ENCODE measurements at regions not wholly inside any gene's neighbourhood (a gene's known extent, or its start where the extent isn't known, plus 50 kb on each side); places are given as distances from the start of the nearest gene placed in this dataset.
"Not testable (repeated sequence)": the region's sequence is repeated elsewhere in the genome, so short reads cannot be mapped to it uniquely, and the experiment has no call there.

DNA sequence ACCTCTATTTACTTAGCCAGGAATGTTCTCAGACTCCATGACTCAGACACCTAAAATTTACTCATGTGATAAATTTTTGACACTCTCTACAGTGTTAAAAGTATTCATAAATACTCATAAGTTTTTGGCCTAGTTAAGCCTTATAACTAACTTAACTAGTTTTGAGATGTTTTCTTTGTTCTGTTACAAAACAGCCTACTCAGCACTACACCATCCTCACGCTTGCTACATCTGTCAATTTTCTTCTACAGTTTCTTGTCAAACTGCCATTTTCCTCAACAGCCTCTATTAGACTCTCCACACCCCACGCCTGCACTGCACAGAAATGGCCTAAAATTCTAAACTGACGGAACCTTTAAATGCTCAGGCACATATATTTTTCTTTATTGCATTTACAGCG lies 195.5 kb downstream of the ANXA1 start:
- DNase-seq: no peak

DNA sequence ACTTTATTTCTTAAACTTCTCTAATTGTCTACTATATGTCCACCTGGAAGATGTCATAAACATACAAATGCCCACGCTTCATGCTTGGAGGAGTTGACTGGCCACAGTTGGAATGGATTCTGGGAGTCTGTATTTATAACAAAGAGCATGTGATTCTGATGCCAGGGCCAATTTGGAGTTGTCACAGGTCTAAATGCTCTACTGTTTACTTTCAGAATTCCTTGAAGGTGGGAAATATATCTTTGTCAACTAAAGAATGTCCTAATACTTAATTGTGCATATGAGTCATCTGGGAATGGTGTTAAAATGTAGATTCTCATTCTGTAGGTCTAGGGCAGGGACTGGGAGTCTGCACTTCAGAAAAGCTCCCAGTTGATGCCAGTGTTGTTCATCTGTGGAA lies 196.1 kb downstream of the ANXA1 start:
- DNase-seq: no peak

DNA sequence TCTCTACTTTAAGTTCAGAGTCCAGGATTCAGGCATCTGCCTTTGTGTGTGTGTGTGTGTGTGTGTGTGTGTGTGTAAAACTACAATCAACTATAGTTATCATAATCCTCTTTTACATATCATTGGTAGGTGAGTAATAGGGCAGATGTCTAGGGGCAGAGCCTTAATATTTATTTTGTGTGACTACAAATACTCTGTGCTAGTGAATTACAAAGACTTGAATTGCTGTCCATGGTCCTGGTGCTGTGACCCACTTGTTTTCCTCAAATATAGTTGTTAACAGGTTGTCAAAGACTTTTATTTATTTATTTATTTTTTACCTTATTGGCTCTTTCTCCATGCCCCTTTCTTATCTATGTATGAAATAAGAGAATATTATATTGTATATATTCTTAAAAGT lies 196.8 kb downstream of the ANXA1 start:
- no peak for DNase-seq

DNA sequence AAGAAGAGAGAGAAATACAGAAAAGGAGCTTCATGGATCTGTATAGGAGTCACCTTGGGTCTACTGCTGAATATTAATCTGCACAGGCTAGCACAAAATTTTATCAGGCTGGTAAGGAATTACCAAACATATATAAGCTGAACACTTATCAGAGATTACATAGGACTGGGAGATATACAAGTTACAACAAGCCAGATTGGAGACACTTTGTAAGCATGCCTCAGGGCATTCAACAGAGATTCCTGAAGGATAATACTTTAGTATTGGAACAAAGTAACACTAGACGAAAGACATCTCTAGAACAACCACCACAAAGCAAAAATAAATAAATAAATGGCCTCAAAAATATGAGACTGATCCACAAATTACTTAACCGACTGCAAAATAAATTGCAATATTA lies 197.8 kb downstream of the ANXA1 start:
- no peak for DNase-seq

DNA sequence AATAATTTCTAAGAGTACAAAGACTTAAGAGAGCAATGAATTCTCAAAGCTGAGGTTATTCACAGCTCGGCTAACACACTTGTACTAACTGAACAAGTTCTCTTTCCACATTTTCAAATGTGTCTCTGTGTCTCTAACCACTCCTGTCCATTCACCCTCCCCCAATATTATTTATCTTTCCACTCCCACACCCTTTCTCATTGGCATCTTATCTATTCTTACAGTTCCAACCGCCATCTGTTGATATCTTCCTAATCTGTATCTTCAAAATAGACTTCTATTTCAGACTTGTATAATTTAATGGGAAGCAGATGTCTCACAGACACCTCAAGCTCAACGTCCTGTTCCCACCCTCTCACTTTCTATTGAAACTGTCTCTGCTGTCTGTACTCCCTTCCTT lies 205.9 kb downstream of the ANXA1 start:
- no peak for DNase-seq

DNA sequence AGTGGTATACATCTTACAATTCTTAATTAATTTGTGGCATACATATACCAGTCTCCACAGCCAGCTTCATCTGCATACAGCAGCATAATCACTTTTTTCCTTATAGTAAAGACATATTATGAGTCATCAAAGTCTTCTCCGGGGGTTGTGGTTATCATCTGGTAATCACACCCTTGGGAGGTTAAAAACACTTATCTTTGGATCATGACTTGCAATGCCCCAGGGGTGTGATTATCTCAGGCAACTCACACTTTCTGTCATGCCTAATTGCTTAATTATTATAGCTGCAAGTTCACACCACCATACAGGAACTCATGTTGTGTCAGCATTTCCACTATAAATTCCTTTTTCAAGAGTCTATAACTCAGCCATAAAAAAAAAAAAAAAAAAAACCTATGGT lies 218.4 kb downstream of the ANXA1 start:
- DNase-seq: no peak

DNA sequence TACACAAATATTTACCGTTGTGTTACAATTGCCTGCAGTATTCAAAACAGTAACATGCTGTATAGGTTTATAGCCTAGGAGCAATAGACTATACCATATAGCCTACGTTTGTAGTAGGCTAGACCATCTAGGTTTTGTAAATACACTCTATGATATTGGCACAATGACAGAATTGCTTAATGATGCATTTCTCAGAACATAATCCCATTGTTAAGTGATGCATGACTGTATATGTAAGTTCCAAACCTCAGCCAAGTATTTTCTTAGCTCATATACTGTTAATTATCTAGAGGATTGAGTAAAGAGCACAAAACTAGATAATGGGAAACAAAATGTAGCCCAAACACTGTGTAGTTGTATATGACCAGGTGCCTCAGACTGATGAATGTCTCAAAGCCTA lies 220.1 kb downstream of the ANXA1 start:
- DNase-seq: no peak

DNA sequence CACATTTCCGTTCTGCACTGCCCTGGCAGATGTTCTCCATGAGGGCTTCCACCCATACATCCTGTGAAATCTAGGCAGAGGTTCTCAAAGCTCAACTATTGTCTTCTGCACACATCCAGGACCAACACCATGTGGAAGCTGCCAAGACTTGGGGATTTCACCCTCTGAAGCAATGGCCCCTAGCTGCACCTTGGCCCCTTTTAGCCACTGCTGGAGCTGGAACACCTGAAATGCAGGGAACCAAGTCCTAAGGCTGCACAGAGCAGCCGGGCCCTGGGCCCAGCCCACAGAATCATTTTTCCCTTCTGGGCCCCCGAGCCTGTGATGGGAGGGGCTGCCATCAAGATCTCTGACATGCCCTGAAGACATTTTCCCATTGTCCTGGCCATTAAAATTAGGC lies 228.7 kb downstream of the ANXA1 start:
- no peak for DNase-seq

DNA sequence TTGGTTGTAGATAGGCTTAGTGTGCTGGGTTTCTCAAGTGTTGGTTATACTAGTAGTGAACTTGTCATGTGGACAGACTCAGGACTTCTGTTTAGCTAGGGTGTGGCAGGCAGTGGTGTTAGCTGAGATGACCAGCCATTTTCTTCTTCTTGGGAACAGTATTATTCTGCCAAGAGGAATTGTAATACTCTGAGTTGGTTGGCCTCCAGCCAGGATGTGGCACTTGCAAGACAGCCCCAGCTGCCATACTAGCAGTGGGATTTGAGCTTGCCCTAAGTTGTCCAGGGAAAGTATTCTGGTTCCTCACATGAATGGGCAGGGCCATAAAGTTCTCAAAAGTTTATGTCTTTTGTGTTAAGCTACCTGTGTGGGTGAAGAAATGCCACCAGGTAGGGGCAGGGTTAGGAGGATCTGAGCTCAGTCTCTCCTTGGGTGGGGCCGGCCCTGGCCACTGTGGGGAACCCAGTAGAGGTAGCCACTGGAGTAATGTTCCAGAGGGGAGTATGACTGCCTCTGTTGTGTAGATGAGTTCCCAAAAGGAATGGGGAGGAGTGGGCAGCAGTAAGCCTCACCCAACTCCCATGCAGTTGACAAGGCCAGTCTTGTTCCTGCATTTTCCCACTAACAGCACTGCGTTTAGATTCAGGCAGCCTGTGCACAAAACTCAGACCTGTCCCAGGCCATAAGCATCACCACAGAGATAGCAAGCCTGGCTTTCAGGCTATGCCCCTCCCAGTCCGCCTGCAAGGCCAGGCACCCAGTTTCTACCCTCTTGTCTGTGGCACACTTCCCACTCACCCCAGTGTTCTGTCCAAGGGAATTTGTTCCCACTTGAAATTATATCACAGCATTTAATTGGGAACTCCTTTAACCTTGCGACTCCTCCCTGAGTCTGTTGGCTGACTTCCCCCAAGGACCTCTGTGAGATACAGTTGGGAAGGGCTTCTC lies 250.7 kb downstream of the ANXA1 start:
- no peak for DNase-seq

DNA sequence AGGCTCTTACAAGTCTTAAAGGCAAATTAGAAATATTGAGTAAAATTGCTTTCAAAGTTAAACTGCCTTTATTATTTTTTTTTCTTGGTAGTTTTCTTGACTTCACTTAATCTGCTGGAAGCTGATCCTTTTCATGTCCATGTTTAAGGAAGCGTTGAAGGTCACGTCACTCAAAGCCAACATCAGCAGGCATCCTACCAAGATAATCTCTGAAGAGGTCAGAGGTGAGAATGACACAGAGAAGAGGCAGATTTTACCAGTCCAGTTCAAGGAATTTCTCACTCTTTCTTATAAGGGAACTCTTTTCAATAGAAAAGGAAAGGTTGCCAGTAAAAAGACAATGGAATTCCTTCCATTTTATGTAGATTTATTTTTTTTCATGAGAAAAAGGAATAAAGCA lies 259.8 kb downstream of the ANXA1 start:
- DNase-seq: no peak

DNA sequence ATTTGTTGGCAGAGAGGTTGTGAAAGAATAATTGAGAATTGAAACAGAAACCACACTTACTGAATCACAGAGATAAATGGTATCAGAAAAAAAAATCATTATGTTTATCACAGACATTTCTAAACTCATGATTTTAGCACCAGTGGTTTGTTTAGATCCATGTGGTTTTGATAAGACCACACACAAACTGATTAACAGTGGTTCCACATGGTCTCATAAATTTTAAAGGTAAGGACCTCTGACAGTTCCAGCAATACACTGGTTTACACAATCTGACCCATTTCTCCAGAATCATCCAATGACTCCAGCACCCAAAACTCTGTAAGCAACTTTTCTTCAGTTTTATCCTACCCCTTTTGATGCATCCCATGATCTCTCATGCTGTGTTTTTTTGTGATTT lies 261.2 kb downstream of the ANXA1 start:
- no peak for DNase-seq

DNA sequence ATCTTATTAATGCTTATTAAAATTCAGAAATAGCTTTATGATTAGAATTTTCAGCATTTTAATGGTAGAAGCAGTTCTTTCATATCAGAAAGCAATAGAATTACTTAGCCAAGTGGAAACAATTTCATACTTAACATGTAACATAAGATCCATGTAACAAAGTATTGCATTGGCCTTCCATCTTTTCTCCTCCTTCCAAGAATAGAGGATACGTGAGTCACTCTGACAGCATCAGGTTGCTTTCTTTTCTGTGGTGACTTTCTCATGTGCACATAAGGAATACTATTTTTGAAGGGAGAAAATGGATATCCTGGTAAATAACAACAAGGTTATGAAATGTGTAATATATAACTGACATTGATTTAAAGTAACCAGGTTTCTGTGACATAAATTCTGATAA lies 272.2 kb downstream of the ANXA1 start:
- DNase-seq: no peak

DNA sequence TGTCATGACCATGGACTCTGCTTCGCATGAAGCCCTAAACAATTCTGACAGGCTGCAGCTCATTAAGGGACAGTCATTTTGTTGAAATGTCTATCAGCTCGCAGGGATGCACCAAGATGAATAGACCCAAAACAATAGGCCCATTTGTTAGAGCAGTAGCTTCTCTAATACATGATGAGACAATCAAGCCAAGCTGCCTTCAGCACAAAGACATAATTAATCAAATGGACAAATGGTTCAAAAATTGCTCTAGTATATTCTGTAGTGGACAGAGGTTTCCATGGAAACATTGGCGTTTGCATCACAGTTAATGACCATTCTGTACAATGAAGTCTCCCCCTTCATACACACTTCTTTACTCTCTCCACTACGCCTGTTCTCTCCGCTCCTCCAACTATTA lies 274.6 kb downstream of the ANXA1 start:
- DNase-seq: no peak

DNA sequence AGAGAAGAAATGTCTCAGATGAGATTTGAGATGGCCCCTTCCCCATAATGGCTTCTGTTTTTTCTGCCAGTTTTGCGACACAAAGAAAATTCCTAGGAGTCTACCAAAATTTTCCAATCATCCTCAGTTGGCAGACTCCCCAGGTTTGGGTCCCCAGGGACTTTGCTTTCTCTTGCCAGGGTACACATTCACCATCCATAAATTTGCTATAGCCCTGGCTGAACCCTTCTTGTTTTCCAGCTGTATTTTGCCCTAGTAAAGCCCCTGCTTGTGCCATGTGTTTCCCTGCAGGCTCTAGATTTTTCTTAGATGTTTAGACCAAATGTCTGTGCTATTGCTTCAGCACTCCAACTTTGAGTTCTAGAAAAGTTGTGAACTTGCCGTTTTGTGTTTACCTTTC lies 283.2 kb downstream of the ANXA1 start:
- no peak for DNase-seq

DNA sequence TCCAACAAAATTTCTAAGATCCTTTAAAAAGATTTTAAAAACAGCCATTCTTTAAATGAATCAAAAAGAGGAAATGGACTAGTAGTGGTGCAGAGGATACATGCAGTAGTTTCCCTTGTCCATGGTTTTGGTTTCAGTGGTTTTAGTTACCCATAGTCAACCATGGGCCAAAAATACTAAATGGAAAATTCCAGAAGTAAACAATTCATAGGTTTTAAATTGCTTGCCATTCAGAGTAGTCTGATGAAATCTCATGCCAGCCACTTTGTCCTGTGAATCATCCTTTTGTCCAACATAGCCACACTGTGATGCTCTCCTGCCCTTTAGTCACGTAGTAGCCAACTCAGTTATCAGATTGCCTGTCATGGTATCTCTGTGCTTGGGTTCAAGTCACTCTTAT lies 286.1 kb downstream of the ANXA1 start:
- DNase-seq: no peak

DNA sequence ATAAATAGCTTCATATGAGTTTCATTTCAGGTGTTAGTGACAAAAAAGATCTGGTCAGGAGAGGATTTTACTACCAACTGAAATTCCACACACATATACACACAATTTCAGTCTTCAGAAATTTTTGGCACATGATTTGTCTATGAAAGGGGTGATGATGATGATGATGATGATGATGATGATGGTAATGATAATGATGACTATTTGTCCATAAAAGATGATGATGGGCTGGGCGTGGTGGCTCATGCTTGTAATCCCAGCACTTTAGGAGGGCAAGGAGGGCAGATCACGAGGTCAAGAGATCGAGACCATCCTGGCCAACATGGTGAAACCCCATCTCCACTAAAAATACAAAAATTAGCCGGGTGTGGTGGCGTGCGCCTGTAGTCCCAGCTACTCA lies 288.2 kb downstream of the ANXA1 start:
- not testable (repeated sequence) for DNase-seq

DNA sequence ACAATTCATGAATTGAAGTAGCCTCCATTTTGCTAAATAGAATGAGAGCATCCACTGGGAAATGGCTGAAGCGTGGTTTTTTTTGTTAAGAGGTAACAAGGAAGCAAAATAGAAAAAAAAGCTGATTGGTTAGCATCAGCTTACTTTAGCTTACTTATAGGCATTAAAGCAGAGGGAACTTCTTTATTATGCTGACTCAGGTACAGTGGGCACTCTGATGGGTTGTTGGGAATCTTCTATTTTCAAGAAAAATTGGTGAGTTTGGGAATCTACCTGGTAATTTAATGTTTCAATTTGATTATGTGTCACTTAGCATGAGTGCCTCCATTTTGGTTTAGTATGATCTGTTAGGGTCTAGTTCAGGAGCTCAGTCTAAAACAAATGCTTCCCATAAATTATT lies 289.6 kb downstream of the ANXA1 start:
- no peak for DNase-seq

DNA sequence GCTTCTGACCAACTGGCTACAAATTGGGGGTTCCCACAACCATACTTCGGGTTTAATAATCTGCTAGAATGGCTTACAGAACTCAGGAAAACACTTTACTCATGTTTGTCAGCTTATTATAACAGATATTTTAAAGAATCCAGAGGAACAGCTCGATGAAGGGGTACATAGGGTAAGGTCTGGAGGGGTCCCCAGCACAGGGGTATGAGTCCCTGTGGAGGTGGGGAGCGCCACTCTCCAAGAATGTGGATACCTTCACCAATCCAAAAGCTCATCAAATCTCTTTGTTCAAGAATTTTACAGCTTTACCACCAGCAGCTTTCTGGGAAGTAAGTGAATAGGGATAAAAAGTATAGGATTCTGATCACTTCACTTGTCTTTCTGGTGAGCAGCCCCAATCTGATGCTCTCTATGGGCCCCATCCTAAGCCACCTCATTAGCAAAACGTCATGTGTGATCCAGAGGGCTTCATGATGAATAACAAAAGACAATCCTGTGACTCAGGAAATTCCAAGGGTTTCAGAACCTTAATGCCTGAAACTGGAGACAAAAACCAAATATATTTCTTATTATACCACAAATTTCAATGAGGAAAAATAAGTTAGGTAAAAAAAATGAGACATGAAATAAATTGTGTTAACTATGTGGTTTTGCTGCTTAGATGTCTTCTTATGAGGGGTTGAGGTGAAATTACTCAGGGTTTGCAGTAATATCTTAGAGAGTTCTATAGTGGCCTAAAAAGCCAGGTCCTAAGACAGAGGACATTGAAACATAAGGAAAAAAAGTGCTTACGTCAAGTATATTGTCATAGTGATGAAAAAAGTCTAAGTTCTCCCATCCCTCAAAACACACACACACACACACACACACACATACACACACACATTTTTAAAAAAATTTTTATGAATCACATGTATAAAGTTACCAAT lies 290.5 kb downstream of the ANXA1 start:
- no peak for DNase-seq

DNA sequence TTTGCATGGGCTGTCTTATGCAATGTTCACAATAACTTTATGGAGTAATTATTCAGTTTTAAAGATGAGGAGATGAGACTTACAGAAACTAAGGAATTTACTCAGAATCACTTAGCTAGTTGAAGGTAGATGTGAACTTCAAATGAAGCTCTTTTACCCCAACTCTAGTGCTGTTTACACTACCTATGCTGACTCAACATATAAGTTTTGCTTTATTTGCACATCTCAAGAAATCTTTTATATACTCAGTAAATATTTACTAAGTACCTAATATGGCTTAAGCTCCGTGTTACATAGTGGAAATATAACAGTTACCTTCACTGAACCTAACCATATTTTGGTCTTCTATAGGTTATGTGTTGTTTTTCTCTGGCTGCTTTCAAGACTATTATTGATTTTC lies 293.2 kb downstream of the ANXA1 start:
- DNase-seq: no peak

DNA sequence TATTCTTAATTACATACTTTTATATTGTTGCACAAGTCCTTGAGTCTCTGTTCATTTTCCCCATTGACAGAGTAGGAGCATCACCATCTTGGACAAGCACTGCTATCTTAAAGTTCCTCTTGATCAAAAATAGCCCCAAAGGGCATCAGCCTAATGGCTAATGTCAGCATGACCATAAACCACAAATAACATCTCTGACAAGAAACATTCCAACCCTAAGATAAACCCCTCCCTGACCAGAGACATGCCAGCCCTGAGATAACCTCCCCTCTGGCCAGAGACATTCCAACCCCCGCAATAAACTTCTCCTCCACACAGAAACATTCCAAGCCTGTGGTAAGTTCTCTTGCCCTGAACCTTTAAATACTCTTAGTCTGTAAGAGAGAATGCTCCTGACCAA lies 293.7 kb downstream of the ANXA1 start:
- DNase-seq: not testable (repeated sequence)

DNA sequence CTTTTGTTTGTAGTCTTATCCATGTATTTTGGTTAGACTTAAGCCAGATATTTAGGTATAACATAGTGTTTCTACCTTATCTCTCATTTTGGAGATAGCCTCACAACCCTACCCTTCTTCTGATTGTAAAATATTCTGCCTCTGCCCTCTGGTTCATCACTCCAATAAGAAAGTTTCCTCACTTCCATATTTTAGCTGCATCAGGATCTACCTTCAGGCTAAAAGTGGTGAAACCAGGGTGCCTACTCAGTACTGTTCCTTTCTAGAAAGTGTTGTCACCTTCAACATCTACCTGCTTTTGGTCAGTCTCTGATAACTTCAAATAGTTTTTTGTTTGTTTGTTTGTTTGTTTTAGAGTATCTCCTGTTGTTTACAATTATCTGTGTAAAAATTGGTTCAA lies 294.6 kb downstream of the ANXA1 start:
- DNase-seq: no peak

DNA sequence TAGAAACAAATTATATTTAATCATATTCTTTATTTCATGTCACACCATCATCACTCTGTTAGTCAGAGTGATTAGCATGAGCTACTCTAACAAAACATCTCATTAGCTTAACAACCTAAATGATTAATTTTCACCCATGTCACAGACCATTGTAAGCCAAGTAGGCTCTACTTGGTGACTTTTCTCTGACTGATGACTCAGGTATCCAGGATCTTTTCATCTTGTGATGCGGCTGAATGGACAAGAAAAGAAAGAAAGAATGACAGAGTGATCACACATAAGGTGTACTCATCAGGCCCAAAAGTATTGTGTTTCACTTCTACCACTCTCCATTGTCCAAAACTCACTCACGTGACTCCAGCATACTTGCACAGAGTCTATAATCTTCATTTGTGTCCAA lies 299.3 kb downstream of the ANXA1 start:
- DNase-seq: no peak

DNA sequence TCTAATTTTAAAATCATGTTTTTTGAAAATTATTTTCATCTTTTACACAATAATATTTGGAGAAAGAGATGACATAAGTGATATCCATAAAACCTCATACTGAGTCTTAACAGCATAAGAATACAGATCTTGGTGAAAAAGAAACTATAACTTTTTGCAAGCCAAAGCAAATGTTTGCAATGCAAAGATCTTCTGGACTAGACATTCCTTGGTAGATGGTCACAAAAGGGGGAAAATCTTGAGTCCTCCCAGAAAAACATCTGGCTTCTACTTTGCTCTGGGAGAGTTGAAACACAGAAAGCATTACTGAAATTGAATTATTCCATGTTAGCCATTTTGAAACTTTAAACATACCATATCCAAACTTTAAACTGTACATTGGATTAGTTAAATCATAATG lies 308.2 kb downstream of the ANXA1 start:
- no peak for DNase-seq

DNA sequence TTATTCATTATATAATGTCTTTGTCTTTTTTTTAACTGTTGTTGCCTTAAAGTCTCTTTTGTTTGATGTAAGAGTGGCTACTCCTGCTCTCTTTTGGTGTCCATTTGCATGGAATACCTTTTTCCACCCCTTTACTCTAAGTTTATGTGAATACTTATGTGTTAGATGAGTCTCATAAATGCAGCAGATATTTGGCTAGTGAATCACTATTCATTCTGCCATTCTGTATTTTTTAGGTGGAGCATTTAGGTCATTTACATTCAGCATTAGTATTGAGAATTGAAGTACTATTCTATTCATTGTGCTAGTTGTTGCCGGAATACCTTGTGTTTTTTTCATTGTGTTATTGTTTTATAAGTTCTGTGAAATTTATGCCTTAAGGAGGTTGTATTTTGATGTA lies 317.1 kb downstream of the ANXA1 start:
- DNase-seq: no peak

Measured in NCI-H2107 (cell line).